HG02588 (cell line): ENCODE measurements at regions not wholly inside any gene's neighbourhood (a gene's known extent, or its start where the extent isn't known, plus 50 kb on each side); places are given as distances from the start of the nearest gene placed in this dataset.

Experiments used
- ATAC-seq: cut with Tn5 transposase; IDR thresholded peaks from one replicate; pipeline ENCODE4 v1.9.1; 2021; ENCODE audit warnings: mild to moderate bottlenecking, moderate library complexity; ENCODE audit not compliant: unreplicated experiment

GRCh38 chr2:236740506-236740905 is 170.9 kb downstream of the ACKR3 start:
- no peak for ATAC-seq

DNA sequence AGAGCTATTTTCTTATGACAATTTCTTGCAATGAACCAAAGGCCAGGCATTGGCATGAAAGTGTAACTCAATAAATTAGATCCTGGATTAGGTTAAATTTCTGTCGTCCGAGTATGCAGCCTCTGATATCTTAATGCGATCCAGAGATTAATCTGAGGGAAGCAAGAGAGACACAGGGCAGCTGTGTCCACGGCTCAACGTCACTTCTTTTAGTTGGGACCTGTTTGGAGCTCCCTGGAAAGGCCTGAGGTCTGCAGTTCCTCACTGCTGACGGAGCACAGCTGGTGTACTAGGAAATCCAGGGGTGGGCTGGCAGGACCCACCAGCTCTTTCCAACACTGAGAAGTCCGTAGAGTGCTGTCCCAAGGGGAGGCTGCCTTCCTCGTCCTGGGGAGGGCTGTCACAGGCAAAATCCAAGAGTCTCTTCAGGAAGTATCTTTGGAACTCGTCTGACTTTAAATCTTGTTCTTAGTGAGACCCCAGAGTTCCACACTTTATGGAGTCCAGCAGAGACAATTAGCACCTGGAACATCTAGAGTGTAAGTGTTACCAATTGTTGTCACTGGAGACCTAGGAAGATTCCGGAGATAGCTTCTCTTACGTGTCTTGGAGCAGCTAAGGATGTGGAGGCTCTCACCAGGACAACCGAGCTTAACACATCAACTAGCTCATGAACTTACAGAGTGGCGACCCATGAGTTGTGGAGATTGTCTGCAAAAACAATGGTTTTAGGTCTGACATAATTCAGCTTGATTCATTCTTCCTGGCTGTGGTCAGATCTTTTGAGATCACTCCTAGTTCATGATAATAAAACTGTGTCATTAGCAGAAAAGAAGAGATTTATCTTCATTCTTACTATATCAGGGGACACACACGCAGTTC is 173.7 kb downstream of the ACKR3 start:
- ATAC-seq: no peak

- no peak for ATAC-seq
These were observed 174.3 kb downstream of the ACKR3 start for GRCh38 chr2:236743921-236744280.

GRCh38 chr2:236744281-236744705 is 174.7 kb downstream of the ACKR3 start:
- no peak for ATAC-seq

- no peak for ATAC-seq
These were observed 175.1 kb downstream of the ACKR3 start for GRCh38 chr2:236744716-236745115.

GRCh38 chr2:236745420-236746210 is 176.0 kb downstream of the ACKR3 start:
- no peak for ATAC-seq

DNA sequence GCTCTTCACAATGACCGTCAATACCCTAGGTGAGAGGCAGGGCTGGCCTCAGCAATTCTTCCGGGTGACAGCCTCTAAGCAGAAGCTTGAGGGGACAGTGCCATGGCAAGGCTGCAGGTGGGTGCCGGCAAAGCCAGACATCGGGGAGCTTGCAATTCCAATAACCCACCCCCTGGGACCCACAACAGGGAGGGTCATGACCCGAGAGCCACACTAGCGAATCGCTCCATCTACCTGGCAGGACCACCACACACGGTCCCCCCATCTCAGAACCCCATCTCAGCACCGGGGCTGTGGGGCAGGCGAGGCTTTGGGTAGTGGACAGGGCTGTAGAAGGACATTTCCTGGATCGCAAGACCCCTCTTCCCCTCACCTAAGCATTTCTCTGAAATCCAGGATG is 177.2 kb downstream of the ACKR3 start:
- ATAC-seq: no peak

DNA sequence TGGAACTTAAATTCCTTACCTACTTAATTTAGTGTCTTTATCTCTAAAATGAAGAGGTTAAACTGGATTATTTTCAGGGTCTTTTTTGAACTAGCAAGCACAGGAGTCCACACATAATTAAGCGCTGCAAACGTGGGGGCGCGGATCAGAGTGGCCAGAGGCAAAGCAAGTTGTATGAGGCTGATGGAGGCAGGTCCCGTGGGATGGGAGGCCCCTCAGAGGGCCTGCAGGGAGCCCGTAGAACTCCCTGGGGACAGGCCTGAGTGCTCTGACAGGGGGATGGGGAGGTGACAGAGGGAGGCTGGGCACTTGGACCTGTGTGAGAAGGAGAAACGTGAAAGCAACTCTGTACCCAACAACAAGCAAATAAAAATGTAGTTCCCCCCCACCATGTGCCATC is 177.8 kb downstream of the ACKR3 start:
- no peak for ATAC-seq

DNA sequence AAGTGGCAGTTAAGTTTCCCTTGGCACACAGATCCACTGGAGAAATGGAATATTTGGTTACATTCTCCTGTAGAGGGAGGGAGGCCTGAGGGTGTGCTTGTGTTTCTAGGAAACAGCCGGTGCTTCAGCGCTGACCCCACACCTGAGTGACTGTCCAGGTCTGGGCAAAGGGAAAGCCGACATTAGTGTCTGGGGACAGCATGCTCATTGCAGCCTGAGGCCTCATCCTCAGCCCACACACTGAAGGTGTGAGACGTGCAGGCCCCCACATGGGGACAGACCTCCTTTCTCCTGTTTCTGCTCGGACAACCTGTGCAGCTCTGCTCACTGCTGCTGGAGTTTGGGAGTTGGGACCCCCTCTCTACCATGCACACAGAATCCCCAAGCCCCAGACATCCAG is 178.3 kb downstream of the ACKR3 start:
- ATAC-seq: no peak

GRCh38 chr2:236748385-236748784 is 178.8 kb downstream of the ACKR3 start:
- no peak for ATAC-seq

- ATAC-seq: no peak
These were observed 179.2 kb downstream of the ACKR3 start for GRCh38 chr2:236748801-236749200.

DNA sequence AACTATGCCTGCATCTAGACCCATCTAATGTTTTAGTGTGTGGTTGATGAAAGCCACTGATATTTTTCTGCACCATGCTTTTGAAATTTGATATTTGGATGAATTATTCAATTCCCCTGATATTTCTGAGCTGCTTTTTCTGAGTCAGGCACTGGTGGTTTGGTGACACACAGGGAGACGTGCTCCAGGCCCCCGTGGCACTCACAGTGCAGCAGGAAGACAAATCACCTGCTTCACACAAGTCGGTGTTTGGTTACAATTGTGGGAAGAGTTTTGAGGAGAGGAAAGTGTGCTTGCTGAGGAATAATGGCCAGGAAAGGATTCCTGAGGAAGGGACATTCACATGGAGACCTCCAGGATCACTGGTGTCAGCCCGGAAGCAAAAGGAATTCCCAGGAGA is 179.7 kb downstream of the ACKR3 start:
- no peak for ATAC-seq

DNA sequence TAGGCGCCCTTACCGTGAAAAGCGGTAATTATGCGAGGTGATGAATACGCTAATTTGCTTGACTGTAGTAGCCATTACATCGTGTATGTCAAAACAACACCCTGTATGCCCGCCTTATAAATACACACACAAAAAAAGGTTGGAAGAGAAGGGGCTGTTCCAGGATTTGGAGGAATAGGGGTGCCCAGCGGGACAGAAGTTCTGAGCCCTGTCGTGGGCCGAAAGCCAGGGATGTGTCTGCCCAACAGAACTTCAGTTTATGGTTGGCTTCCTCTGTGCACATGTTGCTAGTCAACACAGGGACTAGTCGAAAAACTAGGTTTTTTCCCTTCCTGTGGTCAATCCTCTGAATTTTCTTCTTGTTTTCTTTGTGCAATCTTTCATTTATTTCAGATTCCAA is 182.5 kb downstream of the ACKR3 start:
- no peak for ATAC-seq

GRCh38 chr2:236753606-236754270 is 184.1 kb downstream of the ACKR3 start:
- no peak for ATAC-seq

DNA sequence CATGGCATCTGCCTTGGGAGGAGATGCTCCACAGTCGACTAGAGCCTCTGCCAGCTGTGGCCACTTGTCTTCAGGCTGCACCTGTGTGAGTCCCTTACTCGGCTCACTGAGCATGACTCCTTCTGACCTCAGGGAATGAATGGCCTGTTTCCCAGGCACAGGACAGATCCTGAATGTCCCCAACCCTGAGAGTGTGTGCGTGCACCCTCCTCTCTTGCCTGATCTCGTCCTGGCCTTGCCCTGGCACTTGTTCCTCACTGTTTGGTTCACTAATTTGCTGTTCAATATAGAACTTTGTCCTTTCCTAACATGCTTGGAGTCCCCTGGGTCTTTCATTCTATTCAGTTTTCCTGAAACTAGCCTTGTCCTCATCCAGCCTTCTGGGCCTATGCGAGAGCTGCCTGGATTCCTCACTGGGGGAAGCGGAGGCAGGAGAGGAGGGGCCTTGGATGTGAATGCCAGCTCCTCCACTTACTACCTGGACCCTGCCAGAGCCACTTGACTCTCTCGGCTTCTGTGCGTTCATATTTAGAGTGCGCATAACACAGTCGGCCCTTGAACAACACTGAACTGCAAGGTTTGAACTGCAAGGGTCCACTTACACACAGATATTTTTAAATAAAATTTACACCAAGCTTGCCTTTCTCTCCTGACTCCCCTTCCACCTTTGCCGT is 184.8 kb downstream of the ACKR3 start:
- ATAC-seq: no peak

GRCh38 chr2:236755278-236755840 is 185.7 kb downstream of the ACKR3 start:
- no peak for ATAC-seq

DNA sequence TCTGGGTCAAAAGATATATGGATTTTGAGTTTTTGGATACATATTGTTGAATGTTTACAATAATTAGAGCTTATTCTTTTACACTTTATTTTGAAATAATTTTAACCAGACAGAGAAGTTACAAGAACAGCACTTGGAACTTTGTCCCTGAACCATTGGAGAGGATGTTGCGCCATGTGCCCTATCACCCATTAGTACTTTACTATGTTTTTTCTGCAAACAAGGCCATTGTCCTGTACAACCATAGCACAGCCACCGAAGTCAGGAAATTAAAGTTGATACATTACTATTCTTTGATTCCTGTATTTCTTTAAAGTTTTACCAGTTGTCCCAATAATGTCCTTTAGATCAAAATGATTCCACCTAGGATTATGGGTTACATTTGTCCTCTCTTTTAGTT is 188.8 kb downstream of the ACKR3 start:
- no peak for ATAC-seq

- no peak for ATAC-seq
These were observed 190.6 kb downstream of the ACKR3 start for GRCh38 chr2:236760246-236760645.

DNA sequence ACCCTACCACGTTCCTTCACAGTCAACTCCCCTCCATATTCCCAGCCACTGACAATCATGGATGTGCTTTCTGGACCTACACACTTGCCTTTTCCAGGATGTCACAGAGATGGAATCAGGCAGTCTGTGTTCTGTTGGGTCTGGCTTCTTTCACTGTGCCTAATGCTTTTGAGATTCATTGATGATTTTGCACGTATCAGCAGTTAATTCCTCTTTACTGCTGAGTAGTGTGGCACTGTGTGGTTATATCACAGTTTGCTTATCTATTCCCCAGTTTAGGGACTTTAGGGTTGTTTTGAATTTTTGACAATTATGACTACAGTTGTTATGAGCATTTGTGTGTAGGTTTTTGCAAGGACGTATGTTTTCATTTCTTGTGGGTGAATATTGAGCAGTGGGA is 191.7 kb downstream of the ACKR3 start:
- no peak for ATAC-seq

DNA sequence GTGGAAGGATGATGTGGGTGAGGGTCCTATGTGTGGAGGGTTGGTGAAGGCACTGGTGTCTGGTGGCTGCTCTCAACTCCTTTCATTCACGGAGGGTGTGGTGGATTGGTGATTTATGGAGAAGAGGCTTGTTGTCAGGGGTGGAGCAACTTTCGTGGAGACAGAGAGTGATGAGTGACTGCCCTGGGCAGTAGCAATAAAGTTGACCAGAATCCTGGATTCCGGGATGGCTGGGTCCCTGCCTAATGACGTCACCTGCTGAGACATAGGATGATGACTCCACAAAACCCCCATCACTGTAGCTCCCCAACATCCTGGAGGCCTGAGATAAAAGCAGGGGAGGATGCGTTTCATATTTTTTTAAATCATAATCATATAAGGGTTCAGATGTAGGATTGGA is 193.0 kb downstream of the ACKR3 start:
- ATAC-seq: no peak

- ATAC-seq: no peak
These were observed 194.2 kb downstream of the ACKR3 start for GRCh38 chr2:236763857-236764256.
